GM18868 (cell line): ENCODE measurements at regions not wholly inside any gene's neighbourhood (a gene's known extent, or its start where the extent isn't known, plus 50 kb on each side); places are given as distances from the start of the nearest gene placed in this dataset.

Experiments used
- ATAC-seq: cut with Tn5 transposase; IDR thresholded peaks from one replicate; pipeline ENCODE4 v1.9.1; 2021; ENCODE audit warnings: mild to moderate bottlenecking, moderate library complexity; ENCODE audit not compliant: unreplicated experiment

DNA sequence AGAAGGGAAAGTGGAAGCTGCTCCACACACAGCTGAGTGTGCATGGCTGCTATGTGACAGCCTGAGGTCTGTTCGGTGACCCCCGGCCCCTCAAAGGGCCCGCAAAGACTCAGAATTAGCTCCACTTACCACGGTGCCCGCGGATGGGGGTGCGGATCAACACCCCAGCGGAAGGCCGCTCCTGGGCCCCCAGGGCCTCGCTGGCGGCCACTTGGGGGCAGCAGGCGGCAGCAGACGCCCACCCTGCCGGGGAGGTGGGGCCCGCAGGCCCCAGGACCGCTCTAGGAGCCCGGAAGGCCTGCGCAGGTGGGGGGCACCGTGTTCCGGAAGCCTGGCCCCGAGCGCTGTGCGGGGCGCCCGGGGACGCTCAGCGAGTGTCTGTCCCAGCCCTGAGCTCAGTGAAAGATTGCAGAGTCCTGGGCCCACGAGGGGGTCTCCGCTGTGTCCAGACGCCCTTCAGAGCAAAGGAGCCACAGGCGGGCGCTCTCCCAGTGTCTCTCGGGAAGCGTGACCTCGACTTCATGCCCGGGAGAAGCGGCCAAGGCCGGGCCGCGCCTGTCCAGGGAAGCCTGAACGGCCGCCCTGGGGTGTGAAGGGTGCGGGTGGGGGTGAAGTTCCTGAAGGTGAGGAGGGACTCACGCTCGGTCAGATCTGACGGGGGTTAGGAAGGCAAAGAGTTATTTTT is 118.7 kb downstream of the VAPA start:
- no peak for ATAC-seq

DNA sequence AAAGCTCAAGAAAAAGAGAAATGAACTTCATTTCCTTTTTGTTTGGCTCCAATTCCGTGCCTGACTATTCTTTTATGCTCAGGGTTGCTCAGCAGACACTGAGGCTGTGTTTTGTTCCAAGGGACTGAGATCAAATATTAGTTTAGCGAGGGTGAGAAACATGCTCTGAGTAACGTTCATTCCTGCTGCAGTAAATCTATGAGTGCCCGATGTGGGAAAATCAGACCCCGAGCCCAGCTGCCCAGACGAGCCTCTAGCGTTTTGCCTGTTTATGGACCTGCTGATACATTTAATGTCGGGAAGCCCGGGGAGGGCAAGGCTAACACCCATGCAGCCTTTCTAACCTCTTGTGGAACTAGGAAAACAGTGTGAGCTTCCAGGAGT is 119.2 kb downstream of the VAPA start:
- ATAC-seq, result no peak

DNA sequence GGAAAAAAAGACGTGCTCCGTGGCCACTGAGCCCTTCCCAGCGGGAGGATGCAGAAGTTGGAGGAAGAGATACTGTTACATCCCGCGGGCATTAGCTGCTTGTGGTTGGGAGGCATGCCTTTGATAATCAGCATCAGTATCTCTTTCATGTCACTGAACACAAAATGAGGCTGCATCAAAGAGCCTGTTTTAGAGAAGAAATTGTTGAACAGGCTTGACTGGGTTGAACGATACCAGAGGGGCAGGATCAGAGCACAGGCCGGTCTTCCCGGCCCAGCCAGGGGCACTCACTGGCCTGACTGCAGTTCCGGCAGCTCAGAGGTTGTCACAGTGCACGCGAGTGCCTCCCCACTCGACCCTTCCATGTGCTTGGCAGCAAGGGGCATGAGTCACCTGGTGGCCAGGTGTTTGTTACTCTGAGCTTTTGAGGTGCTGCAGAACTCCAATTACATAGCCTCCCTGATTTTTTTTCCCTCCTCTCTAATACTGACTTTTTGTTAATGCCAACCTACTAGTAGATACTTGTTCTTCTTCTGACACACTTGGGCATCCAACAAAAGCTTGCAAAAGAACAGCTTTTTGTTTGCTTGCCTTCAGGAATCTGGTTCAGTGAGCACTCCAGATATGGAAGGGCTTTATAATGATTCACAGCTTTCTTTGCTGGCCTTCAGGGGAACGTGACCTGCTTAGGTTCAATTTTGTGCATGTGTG is 121.6 kb downstream of the VAPA start:
- no peak for ATAC-seq

DNA sequence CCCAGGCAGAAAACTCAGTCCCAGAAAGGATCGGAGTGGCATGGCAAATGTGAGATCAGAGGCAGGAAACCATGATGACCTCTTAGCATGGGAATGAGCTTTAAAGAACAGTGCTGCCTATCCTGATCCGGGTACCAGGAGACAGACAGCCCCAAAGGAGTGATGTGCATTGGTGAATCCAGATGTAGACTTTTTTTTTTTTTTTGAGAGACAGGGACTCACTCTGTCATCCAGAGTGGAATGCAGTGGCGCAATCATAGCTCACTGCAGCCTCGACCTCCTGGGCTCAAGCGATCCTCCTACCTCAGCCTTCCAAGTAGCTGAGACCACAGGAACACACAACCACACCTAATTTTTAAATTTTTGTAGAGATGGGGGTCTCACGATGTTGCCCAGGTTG is 122.7 kb downstream of the VAPA start:
- ATAC-seq, result no peak

DNA sequence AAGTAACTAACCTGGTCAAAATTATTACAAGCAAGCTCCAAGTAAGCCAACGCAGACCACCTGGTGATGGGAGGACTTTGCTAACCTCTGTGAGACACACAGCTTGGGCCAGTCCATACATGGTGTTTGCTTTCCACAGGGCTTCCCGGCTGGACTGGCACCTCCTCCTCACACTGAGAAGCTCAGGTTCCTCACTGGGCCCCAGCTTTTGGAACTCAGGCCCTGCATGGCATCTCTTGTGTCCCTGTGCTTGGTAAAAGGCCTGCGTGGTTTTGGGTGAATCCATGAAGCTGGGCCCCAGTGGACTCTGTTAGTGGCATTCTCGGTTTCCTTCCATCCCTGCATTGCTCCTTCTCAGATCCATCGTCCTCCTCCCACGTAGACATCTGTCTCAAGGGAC is 123.4 kb downstream of the VAPA start:
- no peak for ATAC-seq

DNA sequence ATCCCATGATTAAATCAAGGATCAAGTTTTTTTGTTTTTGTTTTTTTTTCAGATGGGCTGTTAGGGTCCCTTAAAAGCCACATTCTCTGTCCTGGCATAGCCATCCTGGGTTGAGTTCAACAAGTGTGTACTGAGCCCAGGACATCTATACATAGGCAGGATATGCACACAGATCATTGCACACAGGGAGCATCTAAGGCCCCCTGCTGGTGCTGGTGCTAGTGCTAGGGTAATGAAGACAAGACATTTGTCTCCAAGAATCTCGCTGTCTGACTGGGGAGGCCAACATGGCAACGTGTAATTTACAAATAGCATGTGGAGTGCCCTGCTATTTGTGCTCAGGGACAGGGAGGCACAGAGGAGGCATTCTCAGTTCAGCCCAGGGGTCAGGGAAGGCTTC is 124.5 kb downstream of the VAPA start:
- ATAC-seq, result no peak

DNA sequence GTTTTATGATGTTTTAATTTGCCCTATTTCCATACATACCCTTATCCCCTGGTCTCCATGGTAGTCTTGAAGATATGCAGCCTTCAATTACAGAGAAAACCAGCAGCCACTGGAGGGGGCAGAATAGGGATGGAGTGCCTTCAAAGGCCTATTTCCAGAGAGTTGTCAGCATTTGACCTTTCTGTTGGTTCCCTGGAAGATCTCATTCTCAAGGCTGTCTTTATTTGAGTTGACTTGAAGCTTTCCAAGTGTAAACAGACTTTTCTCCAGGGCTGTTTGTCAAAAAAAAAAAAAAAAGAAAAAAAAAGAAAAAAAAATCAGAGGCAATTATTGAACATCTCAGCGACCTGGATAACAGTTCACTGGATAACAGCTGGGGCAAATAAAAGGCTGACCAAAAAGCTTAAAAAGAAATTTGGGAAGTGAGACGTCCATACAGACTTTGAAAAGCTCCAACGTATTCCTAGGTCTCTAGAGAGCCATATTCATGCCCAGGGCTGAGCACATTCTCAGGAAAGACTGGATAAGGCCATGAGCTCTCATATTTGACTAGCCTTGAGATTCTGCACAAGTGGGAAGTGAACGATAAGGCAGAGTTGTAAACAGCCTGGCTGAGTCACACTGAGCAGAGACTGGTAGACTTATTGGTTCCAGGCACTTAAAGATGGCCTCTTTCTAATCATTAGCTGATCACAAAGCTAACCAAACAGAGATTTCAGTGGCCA is 126.6 kb downstream of the VAPA start:
- ATAC-seq, result no peak

DNA sequence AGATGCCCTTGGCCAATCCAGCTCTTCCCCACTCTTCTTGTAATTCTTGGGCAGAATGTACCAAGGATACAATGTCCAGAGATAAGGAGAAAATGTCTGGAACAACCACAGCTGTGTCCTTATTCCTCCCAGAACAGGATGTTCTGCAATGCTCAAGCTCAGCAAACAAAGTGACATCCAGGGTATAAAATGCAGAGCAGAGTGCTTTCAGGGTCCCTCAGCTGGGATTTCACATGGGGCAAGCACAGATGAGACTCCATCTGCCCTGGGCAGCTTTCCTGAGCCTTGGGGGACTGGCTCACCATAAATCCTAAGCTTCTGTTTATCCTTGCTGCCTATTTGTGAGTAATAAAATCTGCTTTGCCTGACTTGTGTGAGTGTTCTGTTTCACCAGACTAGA is 127.4 kb downstream of the VAPA start:
- no peak for ATAC-seq

DNA sequence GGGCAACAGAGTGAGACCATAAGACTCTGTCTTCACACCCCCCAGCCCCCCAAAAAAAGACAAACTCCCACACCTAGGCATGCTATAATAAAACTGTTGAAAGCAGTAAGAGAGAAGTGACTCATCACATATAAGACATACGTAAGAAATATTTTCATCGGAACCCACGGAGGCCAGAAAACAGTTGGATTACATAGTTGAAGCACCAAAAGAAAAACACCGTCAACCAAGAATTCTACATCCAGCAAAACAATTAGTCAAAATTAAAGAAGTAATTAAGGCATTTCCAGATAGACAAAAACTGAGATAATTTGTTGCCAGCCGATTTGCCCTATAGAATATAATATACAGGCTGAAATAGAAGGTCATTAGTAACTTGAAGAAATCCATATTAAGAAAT is 128.7 kb downstream of the VAPA start:
- ATAC-seq, result no peak

DNA sequence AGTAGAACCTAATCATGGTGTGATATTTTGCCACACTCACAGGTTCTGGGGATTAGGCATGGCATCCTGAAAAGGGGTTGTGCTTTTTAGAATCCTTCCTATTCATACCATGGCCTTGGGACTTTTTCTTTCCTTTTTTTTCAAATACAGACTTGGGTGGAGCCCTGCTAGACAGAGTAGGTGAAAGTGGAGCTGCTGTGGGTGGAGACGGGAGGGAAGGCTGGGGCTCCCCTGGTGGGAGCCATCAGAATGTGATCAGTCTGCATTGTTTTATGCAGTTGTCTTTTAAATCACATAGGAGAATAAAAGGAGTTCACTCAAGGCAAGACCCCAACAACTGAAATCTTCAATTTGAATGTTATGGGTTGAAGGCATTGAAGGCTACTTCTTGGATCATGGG is 130.2 kb downstream of the VAPA start:
- ATAC-seq, result no peak

DNA sequence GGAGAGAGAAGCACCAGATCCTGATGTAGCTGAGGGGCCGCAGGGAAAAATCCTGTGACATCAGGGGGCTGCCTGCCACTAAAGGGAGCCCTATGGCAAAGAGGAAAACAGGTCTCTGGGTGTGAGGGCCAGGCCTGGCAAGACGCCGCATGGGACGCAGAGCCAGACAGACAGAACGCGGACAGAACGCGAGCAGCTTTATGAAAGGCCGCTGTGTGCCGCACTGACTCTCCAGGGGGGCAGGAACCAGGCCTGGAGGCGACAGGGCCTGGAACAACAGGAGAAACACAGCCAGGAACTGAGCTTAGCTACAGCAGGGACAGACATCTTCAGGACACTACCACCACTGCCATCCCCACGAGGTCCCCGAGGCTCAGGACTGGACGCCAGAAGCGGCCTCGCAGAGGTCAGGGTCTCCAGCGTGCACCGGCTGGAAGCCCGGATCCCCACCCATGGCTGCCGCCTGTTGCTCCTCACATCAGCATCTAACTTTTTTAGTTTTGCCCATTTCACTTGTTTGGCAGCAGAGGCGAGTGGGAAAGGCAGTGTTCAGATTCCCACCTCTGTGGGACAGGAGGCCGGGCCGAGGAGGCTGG is 131.6 kb downstream of the VAPA start:
- ATAC-seq, result no peak

DNA sequence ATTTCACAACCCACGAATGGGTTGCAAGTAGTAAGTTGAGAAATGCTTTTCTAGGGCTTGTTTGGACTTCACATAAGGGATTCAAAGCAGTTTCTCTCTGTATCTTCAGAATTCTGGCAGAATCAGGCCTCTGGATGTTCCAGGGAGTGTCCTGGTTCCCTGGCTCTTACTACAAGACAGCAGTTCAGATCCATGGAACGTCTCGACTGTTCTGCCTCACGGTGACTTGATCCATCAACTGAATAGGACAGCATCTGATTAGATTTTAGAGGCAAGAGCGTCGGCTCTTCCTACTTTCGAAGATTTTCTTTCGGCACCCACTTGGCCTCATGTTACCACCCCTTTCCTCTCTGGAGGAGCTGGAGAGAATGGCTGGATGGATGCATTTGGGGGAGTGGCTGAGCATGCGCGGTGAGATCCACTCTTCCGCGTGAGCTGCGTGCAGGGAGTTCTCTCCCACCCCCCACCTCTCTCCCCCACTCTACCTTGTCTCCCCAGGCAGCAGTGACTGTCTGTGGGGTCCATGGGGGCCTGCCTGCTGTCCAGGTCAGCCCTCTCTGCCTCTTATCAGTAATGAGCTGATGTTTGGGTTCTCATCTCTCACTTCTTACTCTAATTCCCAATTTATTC is 132.5 kb downstream of the VAPA start:
- ATAC-seq, result no peak

DNA sequence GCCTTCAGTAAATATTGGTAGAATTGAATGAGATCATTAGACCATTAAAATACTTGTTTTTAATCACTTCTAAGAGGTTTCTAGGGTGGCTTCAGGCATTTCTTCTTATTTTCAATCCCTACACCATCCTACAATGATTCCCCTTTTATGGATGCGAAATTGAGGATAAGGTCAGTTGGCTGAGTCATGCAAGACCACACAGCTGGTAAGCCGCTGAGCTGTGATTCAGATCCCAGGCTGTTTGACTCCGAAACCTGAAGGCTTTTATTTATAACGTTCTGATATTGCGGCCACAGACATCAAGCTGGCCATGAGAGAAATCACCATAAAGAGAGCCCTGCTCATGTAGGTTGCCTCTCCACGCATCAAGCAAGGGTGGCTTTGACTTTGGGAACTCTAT is 133.4 kb downstream of the VAPA start:
- no peak for ATAC-seq

DNA sequence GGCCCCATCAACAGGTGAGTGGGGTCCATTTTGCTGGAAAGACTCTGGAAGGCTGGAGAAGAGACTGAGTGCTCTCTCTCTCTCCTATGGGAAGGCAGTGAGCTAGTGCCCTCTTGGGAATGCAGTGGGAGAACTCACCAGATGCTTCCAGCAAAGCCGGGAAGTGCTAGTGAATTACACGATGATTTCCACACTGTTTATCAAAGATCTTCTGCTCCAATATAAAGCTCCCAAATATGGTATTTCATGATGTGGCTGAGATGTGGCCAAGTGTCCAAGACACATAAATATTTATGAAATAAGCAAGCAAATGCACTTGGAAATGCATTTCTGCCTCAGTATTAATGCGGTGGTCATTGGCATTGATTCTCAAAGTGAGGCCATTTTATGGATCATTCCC is 135.9 kb downstream of the VAPA start:
- no peak for ATAC-seq

DNA sequence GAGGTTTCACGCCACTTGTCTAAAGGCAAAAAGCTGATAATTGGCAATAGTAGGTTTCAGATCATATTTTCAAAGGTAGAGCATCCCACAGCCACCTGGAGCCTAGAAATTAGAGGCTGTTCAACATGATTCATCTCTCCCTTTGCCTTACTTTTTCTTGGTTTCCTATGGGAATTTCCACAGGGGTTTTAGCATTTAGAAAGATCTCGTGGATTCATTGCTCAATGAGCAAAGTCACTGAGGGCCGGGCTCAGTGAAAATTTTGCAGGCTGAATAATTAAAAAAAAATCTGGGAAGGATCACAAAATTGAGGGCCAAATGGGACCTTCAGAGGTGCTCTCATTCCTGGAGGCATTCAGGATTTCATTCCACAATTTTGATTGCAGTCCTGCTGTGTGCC is 137.1 kb downstream of the VAPA start:
- no peak for ATAC-seq

DNA sequence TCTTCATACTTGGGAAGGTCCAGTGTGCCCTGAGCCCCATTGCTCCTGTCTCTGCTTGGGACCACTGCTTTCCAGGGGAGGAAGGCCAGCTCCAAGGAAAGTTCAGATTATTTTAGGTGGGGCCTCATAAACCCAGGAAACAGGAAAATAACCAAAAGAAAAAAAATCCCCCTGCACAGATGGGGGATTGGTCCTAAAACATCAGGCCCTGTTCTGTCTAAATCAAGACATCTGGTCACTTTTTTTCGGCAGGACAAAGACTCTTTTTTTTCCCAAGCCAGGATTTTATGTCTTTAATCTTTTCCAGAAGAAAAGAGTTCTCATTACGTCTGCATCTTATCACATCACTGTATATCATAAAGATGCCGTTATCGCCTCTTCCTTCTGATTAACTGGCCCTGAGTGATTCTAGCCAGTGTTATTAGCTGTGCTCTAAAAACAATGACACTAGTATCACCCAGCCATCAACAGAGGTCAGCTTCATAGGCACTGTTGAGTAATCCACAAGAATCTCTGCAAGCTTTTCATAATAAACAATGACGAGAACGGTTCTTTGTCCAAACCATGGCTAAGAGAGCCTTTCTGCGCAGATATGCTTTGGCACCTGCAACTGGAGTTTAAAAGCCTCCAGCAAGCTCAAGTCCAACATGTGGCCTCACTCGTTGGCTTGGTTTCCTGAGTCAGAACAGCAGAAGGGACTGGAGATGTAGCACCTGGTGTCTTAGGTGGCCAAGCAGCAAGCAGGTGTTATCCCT is 138.2 kb downstream of the VAPA start:
- ATAC-seq, result no peak

DNA sequence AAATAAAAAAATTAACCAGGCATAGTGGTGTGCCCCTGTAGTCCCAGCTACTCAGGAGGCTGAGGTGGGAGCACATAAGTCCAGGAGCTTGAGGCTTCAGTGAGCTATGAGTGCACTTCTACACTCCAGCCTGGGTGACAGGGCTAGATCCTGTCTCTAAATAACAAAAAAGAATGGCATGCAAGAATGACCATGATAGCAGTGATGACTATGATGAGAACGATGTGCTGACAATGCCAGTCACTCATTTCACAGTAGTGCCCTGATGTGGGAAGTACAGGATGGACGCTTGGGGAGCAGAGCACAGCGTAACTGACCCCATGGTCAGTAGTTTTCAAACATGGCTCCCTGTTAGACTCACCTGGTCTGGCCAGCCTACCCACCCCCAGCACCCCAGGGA is 139.1 kb downstream of the VAPA start:
- ATAC-seq, result no peak

DNA sequence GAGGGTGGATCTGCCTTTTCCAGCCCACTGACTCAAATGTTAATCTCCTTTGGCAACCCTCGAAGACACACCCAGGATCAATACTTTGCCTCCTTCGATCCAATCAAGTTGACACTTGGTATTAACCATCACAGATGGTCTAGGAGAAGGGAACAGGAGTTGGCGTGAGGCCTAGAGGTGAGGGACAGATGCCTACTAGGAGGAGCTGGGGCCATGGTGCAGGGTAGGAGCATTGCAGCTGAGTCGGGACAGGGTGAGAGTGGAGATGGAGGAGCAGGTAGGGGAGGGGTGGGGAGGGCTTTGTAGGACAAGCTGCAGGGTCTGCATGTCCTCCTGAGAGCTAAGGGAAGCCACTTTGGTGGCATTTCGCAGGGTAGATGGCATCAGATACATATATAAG is 140.0 kb downstream of the VAPA start:
- ATAC-seq, result no peak

DNA sequence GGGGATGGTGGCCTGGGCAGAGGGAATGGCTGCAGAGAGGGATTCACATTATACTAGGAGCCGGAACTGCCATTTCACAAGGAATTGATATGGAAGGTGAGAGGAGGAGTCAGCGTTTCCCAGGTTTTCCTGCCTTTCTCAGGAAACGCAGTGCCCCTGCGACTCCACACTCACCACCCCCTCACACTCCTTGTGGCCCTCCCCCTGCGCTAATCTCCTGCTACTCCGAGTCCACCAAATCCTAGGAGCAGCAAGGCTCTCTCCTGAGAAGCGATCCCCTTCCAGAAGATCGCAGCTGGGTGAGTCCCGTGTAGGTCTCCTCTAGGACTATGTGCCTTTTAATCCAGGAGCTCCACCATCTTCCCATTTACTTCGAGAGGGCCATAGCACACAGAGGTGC is 140.6 kb downstream of the VAPA start:
- no peak for ATAC-seq

DNA sequence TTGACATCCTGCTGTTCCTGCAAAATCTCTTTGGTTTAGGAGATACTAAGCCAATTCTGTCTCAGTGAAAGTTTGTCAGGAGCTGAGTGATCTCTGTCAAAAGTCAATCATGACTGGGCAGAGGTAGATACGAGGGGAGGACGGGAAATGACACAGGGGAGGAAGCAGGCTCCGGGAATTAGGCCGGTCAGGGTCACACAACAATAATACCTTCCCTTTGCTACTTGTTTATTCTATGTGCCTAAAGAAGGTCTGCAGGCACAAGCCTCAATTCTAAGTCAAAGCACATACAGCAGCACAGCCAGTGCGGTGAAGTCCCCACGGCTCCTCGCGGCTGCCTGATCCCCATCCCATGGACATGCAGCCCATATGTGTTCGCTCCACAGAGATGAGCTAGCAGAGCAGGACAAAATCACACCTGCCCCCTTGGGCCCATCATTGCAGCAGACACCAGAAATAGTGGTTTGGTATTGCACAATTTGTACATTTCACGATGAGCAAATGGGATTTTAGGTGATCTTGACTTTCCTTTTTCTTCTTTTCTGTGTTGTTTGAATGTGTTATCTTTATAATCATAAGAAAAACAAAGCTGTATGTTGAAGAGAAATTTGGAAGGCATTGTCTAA is 141.4 kb downstream of the VAPA start:
- no peak for ATAC-seq
